GM12892 (cell line): ENCODE measurements at regions not wholly inside any gene's neighbourhood (a gene's known extent, or its start where the extent isn't known, plus 50 kb on each side); places are given as distances from the start of the nearest gene placed in this dataset.
"Not testable (repeated sequence)": the region's sequence is repeated elsewhere in the genome, so short reads cannot be mapped to it uniquely, and the experiment has no call there.

ENCODE experiments used
- DNase-seq: peaks from one replicate; pipeline ENCODE4 v3.0.0; 2011; ENCODE audit not compliant: insufficient read length
- FAIRE-seq: peaks from 2 replicates; lab custom pipeline; 2011; peaks lifted over from hg19 to GRCh38; lab: Jason Lieb, UNC
- POLR2A ChIP-seq: IDR thresholded peaks from 2 replicates; pipeline ENCODE4 v1.6.1; 2011; ENCODE audit warnings: low read depth, low read length, control low read depth
- POLR2AphosphoS5 ChIP-seq: IDR thresholded peaks from 2 replicates; pipeline ENCODE4 v1.6.1; 2011; ENCODE audit warnings: low read depth, low read length, control low read depth
- TAF1 ChIP-seq: IDR thresholded peaks from 2 replicates; pipeline ENCODE4 v1.6.1; 2011; ENCODE audit warnings: low read depth, mild to moderate bottlenecking, control low read depth, low read length, borderline replicate concordance

DNA sequence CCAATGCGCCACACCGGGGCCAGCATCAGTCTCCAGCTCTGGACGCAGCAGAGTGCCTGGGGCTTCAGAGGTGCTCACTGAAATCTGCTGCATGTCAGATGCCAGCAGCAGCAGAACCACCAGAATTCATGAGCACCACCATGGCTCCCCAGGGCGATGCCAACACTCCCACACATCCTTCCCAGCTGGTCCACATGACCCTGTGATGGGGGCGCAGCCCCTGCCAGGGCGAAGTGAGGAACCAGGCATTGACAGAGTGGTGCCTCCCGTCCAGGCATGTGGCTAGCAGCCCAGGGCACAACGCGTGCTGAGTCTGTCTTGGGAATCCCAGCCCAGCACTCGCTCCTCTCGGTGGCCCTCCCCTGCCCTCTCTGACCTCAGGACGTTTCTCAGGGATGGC is 80.4 kb downstream of the DHCR7 start:
- no peak for TF ChIP-seq TAF1
- TF ChIP-seq POLR2A: no peak
- TF ChIP-seq POLR2AphosphoS5: no peak
- no peak for FAIRE-seq
- no peak for DNase-seq

DNA sequence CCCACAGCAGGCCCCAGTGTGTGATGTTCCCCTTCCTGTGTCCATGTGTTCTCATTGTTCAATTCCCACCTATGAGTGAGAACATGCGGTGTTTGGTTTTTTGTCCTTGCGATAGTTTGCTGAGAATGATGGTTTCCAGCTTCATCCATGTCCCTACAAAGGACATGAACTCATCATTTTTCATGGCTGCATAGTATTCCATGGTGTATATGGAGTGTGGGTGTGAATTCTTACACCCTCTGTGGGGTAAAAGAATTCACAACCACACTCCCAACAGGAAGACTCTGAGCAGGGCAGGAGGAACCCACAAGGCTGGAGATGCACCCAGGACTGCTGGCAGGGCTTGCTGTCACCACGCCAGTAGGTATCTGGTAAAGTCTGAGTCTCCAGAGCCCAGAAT is 80.9 kb downstream of the DHCR7 start:
- not testable (repeated sequence) for DNase-seq, FAIRE-seq

DNA sequence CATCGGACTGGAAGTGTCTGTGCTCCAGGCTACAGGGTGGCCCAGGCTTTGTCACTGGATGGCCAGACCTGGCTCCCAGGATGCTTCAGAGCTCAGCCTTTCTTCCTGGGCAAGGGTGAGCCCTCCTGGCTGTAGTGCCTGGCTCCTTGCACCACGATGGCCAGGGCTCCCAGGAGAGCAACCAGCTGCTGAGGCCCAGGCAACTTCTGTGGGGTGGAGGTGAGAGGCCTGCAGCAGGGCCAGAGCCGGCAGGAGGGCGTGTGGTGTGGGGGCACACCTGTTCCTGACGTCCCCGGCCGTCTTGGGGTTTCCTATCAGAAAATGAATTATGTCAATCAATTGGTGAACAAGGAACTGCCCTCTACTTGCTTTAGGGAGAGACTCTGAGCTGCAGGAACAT is 82.1 kb downstream of the DHCR7 start:
- no peak for FAIRE-seq
- TF ChIP-seq TAF1 (no peak), POLR2AphosphoS5 (no peak), POLR2A (no peak)
- DNase-seq: no peak

DNA sequence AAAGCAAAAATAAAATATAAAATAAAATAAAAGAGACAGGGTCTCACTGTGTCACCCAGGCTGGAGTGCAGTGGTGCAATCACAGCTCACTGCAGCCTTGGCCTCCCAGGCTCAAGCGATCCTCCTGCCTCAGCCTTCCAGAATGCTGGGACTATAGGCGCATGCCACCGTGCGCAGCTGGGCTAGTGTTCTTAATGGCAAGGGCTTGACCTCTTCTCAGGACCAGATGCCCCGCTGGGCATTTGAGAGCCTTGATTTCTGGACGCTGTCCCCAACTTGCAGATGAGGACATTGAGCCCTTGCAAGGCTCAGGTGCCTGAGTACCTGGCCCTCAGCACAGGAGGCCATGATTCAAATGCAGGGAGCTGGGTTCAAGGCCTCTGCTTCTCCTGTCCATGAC is 82.6 kb downstream of the DHCR7 start:
- FAIRE-seq: no peak
- no peak for TF ChIP-seq TAF1
- TF ChIP-seq POLR2AphosphoS5: no peak
- no peak for TF ChIP-seq POLR2A
- no peak for DNase-seq

DNA sequence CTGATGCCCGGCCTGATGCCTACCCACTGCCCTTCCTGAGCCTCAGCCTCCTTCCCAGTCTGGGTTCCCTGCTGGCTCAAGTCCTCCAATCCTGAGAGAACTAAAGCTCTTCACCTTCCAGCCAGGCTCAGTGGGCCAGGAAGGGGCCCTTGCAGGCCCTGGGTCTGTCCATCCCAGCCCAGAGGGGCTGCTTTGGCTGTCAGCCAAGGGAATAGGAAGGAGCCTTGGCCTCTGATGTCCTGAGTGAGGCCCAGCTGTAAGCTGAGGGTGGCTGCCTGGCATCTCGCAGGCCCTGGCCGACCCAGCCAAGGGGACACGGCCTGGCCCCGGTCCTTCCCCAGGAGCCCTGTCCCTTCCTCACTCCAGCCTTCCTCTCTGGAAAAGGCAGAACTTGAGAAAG is 83.4 kb downstream of the DHCR7 start:
- DNase-seq (no peak), FAIRE-seq (no peak)
- no peak for TF ChIP-seq POLR2A
- no peak for TF ChIP-seq POLR2AphosphoS5
- no peak for TF ChIP-seq TAF1

DNA sequence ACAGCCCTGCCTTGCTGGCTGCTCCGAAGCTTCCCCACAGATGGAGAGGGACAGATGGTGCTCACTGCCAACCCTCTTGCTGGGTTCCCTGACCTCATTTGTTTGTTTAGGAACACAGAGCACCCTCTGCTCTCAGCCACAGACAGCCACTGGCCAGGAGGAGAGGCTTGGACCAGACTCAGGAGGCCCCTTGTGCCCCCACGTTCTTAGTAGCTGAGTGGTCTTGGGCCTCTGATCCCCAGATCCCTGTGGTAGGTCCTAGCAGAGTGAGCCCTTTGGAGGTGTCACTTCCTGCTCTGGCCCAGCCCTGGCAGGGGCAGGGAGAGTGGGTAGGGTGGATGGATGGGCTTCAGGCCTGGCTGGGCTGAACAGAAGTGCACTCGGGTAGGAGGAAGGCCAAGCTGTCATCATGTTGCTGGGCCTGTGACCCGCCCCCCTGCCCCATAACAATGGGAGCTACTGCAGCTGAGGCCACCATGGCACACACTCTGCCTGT is 84.0 kb downstream of the DHCR7 start:
- FAIRE-seq (no peak), DNase-seq (no peak)
- TF ChIP-seq POLR2AphosphoS5 (no peak), TAF1 (no peak), POLR2A (no peak)

DNA sequence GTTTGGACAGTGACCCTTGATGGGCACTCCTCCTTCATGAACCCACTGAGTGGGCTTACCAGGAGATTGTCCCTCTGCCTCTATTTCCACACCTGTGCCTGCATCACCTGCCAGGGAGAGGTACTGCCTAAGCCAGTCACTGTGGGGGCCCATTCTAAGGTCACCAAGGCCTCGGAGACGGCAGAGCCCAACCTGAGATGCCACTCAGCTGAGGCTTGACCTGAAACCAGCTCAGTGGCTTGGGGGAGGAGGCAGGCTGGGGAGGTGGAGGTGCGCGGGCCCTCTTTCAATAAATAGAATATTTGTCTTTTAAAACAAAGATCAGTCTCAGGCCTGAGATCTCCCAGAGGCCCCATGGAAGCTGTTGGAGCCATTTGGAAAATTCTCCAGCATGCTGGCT is 84.5 kb downstream of the DHCR7 start:
- TF ChIP-seq POLR2AphosphoS5 (no peak), TAF1 (no peak), POLR2A (no peak)
- FAIRE-seq: no peak
- no peak for DNase-seq

DNA sequence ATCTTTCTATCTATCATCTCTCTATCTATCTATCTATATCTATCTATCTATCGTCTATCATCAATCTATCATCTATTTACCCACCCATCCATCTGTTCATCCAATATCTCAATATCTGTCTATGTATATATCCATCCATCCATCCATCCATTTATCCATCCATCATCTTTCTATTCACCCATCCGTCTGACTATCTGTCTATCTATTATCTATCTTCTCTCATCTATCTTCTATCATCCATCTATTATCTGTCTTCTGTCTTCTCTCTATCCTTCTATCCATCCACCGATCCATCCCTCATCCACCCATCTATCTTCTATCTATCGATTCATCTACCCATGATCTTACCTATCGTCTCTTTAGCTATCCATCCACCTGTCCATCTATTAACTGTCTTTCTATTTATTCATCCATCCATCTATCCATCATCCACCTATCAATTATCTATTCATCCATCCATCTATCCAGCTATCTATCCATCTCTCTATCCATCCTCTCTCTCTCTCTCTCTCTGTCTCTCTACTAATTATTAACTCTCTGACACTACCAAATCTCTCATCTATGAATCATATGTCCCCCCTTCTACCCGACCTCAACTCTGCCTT is 89.1 kb downstream of the DHCR7 start:
- no peak for FAIRE-seq
- no peak for DNase-seq
- no peak for TF ChIP-seq POLR2AphosphoS5
- TF ChIP-seq TAF1: no peak
- TF ChIP-seq POLR2A: no peak

DNA sequence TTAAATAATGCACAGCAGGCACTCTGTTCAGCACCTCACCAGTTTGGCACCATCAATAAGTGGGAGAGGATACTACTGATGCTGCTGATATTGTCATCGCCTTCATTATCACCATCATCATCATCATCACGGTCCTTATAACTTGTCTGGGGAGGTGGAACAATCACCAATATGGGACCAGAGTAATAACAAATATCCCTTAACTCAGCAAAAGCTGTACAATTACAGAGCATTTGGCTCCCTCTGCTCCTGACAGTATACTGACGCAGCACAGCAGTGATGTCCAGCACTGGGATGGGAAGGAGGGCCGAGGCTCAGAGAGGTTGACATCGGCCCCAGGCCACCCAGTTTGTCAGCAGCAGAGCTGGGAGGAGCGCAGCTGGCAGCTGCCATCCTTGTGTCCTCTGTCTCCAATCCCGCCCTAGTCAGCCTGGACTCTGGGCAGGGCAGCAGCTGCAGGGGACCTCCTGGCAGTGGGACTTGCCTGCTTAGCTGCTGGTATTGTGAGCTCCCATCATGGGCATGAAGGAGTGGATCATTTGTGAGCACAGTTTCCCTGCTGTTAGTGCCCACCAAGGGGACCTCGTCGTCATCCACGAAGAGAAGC is 90.0 kb downstream of the DHCR7 start:
- no peak for TF ChIP-seq TAF1
- TF ChIP-seq POLR2AphosphoS5: no peak
- no peak for TF ChIP-seq POLR2A
- FAIRE-seq: no peak
- DNase-seq: no peak

DNA sequence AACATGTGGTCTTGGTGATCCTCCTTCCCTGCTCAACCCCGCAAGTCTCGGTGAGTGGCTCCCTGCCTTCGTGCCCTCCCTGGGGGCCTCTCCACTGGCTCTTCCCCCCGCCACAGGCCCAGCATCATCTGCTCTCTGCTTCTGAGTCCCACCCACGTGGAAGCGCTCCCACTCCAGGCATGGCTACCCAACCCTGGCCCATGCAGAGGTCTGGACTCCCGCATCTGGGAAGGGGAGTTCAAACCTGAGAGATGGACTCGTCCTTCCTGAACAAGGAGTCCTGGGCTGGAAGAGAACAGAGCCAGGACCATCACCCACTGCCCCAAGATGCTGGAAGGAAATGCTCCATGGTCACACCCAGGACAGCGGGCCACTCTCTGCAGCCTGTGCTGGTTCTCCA is 90.8 kb downstream of the DHCR7 start:
- no peak for TF ChIP-seq POLR2A
- no peak for TF ChIP-seq POLR2AphosphoS5
- no peak for TF ChIP-seq TAF1
- no peak for FAIRE-seq
- no peak for DNase-seq

DNA sequence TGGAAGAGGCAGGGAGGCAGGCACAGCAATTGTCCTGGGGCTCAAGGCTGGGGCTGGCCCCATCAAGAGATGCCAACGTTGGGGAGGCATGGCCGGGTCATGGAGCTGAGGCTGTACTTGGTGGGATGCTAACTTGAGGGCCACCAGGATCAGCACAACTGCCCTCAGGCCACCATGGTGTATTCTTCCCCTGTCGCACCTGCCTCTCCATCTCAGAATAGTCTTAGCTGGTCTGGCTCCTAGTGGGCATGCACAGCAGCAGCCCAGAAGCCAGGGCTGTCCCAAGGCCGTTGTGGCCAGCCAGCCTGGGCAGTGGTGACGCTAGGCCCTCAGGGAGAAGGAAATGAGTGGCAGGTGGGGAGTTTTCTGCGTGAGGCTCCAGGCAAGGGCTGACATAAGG is 91.3 kb downstream of the DHCR7 start:
- TF ChIP-seq TAF1 (no peak), POLR2AphosphoS5 (no peak)
- DNase-seq: no peak
- no peak for FAIRE-seq

DNA sequence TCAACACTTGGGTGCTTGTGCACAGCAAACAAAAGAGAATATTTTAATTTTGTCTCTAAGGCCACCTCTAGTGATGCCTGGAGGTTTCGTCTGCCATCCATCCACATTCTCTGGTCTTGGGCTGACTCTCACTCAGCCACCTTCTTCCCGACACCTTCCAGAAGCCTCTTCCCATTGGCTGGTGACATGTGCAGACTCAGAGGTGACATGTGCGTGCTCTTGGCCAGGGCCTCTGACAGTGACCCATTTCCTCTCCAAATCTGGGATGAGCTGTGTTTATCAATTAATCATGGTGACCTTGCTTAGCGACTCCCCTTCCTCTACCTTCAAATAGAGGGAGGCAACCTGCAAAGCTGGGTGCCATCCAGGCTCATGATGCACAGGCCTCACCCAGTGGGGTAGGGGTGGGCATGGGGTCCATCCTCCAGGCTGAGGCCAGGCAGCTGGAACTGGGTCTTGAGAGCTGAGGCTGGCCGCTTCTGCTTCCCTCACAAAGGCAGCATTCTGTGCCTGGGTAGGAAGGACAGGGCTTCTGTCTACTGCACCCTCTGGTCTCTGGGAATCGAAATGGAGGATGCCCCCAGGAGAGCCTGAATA is 91.8 kb downstream of the DHCR7 start:
- DNase-seq: no peak
- TF ChIP-seq TAF1: no peak
- TF ChIP-seq POLR2AphosphoS5: no peak
- no peak for TF ChIP-seq POLR2A
- no peak for FAIRE-seq
